ENCODE measurements at regions not wholly inside any gene's neighbourhood (a gene's known extent, or its start where the extent isn't known, plus 50 kb on each side); places are given as distances from the start of the nearest gene placed in this dataset.

GRCh38 chr5:179430193-179431175, 85.2 kb upstream of the ADAMTS2 start (continued):
- TF ChIP-seq E2F8 (IDR thresholded peaks at IDR 0.05; ENCODE audit: low read depth, partially characterized antibody) (no peak), PYGO2 (tag; IDR thresholded peaks at IDR 0.05) (no peak)
- TF ChIP-seq, protein P1, sequence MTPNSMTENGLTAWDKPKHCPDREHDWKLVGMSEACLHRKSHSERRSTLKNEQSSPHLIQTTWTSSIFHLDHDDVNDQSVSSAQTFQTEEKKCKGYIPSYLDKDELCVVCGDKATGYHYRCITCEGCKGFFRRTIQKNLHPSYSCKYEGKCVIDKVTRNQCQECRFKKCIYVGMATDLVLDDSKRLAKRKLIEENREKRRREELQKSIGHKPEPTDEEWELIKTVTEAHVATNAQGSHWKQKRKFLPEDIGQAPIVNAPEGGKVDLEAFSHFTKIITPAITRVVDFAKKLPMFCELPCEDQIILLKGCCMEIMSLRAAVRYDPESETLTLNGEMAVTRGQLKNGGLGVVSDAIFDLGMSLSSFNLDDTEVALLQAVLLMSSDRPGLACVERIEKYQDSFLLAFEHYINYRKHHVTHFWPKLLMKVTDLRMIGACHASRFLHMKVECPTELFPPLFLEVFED (CRISPR knock-in tag; conservative IDR thresholded peaks at IDR 0.05), result no peak

DNA sequence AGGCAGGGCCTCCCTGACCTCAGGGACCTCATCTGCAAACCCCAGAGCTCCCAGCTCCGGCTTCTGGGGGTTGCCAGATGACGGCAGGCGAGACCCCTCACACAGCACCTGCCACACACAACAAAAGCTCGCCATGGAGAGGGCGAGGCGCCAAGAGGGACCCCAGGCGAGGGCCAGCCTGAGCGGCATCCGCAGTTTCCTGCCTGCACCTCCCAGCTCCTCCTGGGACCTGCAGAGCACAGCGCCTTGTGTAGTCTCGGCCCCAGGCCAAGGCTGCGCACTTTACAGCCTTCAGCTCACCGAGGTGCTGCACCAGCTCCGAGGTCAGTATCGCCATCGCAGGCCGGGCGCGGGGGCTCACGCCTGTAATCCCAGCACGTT, 82.4 kb upstream of the ADAMTS2 start:
- peaks cover 0 to 3% of the 10 kb centered on the region in 2 experiments; a peak in 1 of 5 replicates for H3K4me1 ChIP-seq (replicated peaks in 1 of 2; ENCODE audit: control insufficient read depth in 2 of 2, insufficient read depth in 2 of 2, low read length in 2 of 2)
- H3K27ac ChIP-seq (ENCODE audit: extremely low read depth, low read depth, low read length), result no peak overlapping the region
- no peak overlapping the region for H2AFZ ChIP-seq (ENCODE audit: low read depth, low read length)
- H3K9me1 ChIP-seq (ENCODE audit: control insufficient read depth, insufficient read depth, low read length), result no peaks in the 10 kb centered on the region
- in situ Hi-C loops (cut with MboI) (no loop called here), intact Hi-C loops (cut with micrococcal nuclease) (no loop called here)
- TF ChIP-seq SRSF3 (IDR thresholded peaks at IDR 0.05; ENCODE audit: insufficient read depth, low read length), result no peak
- no peak overlapping the region for H3K4me3 ChIP-seq
- peaks cover 9 to 61% of the 10 kb centered on the region in 2 experiments; a peak in 4 of 5 replicates for H3K27me3 ChIP-seq (ENCODE audit: control insufficient read depth in 2 of 2, insufficient read depth in 2 of 2, low read length in 2 of 2)
- BruUV-seq (replicated peaks), result no TSS peak
- DNase-seq (ENCODE audit: extremely low read depth in 1 of 4, low spot score in 3 of 4) (no peak), ATAC-seq (no peak), FAIRE-seq (no peak)
- no peaks in the 10 kb centered on the region for H3K9me3 ChIP-seq (replicated peaks; ENCODE audit: control insufficient read depth, insufficient read depth, low read depth, low read length)
- H3K79me2 ChIP-seq (ENCODE audit: control insufficient read depth, insufficient read depth, low read length), result no peaks in the 10 kb centered on the region
- H4K20me1 ChIP-seq (replicated peaks; ENCODE audit: control insufficient read depth, insufficient read depth, low read length), result no peaks in the 10 kb centered on the region
- H3K36me3 ChIP-seq (ENCODE audit: control insufficient read depth, insufficient read depth, low read length), result no peaks in the 10 kb centered on the region
- H3K4me2 ChIP-seq (ENCODE audit: insufficient read depth, low read length), result no peak overlapping the region
- ChIA-PET CTCF (ENCODE audit: low intra/inter-chr PET ratio) (no interaction called here), POLR2A (interaction anchor here (0.5 to 0.7 kb wide), 3 partner anchors 11 to 196 kb away, joined by 3 to 4 read pairs (median 3); partner anchors contain the start of gene HNRNPH1)
- H3K9ac ChIP-seq (ENCODE audit: insufficient read depth in 1 of 2, low read depth in 2 of 2, low read length in 2 of 2), result no peak overlapping the region; a peak in 1 of 4 replicates
- under 1% methylated on average over 20 of the region's 21 CpGs for WGBS (ENCODE audit: insufficient coverage, low coverage, missing lambda C conversion rate)

Measured in K562 (cell line).